A673 (cell line): ENCODE measurements at regions not wholly inside any gene's neighbourhood (a gene's known extent, or its start where the extent isn't known, plus 50 kb on each side); places are given as distances from the start of the nearest gene placed in this dataset.

ENCODE experiments used
- CTCF ChIP-seq: fragments of 300-800, 200-600 bp; sonication (generic); conservative IDR thresholded peaks from 2 replicates; pipeline ENCODE4 v1.5.1; 2017; ENCODE audit warnings: low read depth, mild to moderate bottlenecking, antibody characterized with exemption, low read length, moderate library complexity, mixed read lengths
- EZH2 ChIP-seq: fragments of 200-600 bp; sonication (generic); IDR thresholded peaks from 2 replicates; pipeline ENCODE4 v1.6.1; 2017; ENCODE audit warnings: borderline replicate concordance, low read depth, mild to moderate bottlenecking, mixed read lengths, antibody characterized with exemption, low read length; ENCODE audit not compliant: poor library complexity, severe bottlenecking

DNA sequence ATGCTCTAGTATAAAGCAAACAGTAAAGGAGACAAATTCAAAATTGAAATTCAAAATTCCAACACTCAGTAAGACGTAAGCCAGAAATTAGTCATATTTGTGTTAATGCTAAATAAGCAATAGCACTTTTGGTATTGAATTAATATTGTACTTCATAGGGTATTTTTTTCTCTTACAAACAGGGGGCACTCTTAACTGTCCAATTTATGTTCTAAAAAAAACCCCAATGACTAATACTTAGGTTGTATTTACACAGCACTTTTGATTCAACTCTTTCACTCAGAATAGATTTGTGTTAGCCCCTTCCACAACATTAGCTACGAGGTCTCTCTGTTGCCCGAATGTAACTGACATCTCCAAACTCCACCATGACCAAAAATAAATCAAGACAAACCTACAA, 284.9 kb upstream of the COBL start:
- TF ChIP-seq EZH2 (no peak), CTCF (no peak)
